Stomach (tissue), 8 donors: ENCODE measurements at regions not wholly inside any gene's neighbourhood (a gene's known extent, or its start where the extent isn't known, plus 50 kb on each side); places are given as distances from the start of the nearest gene placed in this dataset.

Experiments used
- DNase-seq, 2 donors: peaks; one replicate each; pipeline versions ENCODE4 v3.0.0 to v3.0.0-alpha.2; 2013 to 2019
- H3K27ac ChIP-seq, 5 donors: fragments of 200-600 bp in 4 of 5; sonication (generic) in 4 of 5; one replicate each; pipeline ENCODE4 v1.5.1; 2013 to 2019; ENCODE audit warnings: mild to moderate bottlenecking in 1 of 5, moderate library complexity in 1 of 5
- H3K27me3 ChIP-seq, 3 donors: fragments of 200-600 bp; sonication (generic); one replicate each; pipeline ENCODE4 v1.5.1; 2017 to 2019; ENCODE audit warnings: mixed run types in 1 of 3
- H3K36me3 ChIP-seq, 4 donors: fragments of 200-600 bp; sonication (generic); 1 replicate in 3 of 4; 2 replicates in 1 of 4; pipeline ENCODE4 v1.5.1; 2016 to 2019
- H3K4me1 ChIP-seq, 4 donors: fragments of 200-600 bp; sonication (generic); one replicate each; pipeline ENCODE4 v1.5.1; 2016 to 2019
- H3K4me3 ChIP-seq, 4 donors: fragments of 200-600 bp; sonication (generic) in 3 of 4; one replicate each; pipeline ENCODE4 v1.5.1; 2016 to 2019; ENCODE audit warnings: mild to moderate bottlenecking in 1 of 4
- H3K9me3 ChIP-seq, 4 donors: fragments of 200-600 bp; sonication (generic); one replicate each; pipeline ENCODE4 v1.5.1; 2016 to 2019
- EP300 ChIP-seq: sonication (generic); formaldehyde crosslinking; IDR thresholded peaks from one replicate; pipeline ENCODE4 v1.6.1; 2017; ENCODE audit warnings: antibody characterized with exemption
- POLR2A ChIP-seq, 4 donors: fragments of 450-650 bp; IDR thresholded peaks; one replicate each; pipeline ENCODE4 v1.6.1; 2016; ENCODE audit warnings: antibody characterized with exemption in 4 of 4, control low read depth in 2 of 4, mild to moderate bottlenecking in 1 of 4, moderate library complexity in 1 of 4
- POLR2AphosphoS5 ChIP-seq, 3 donors: sonication (generic); formaldehyde crosslinking; IDR thresholded peaks; one replicate each; pipeline ENCODE4 v1.6.1; 2016; ENCODE audit warnings: antibody characterized with exemption in 3 of 3
- WGBS, 5 donors: extraction: QIAGEN DNeasy Blood & Tissue Kit in 3 of 5; methylation state at CpG; one replicate each; pipeline versions ENCODE4 v1.1.5 to v1.1.7; 2013 to 2018; 5-methylcytosine and 5-hydroxymethylcytosine counted together
- intact Hi-C: fragments of 100-400 bp; cut with DNase I; formaldehyde crosslinking; loops from one replicate; pipeline ENCODE4 v1.15.1; 2023; ENCODE audit warnings: low total_unique reads
- TF ChIP-seq, protein P1 (sequence below), 7 experiments: fragments of 450-650 bp in 4 of 7; fragments of 200-600 bp in 3 of 7; sonication (generic) in 3 of 7; IDR thresholded peaks; one replicate each; pipeline ENCODE4 v1.5.1; 2016 to 2019; ENCODE audit warnings: antibody characterized with exemption in 7 of 7, control low read depth in 2 of 7, mild to moderate bottlenecking in 1 of 7
- donor health status: healthy with polysubstance abuse.
- donor health status: Bipolar disorder and iron deficiency.
- donor health status: healthy.

DNA sequence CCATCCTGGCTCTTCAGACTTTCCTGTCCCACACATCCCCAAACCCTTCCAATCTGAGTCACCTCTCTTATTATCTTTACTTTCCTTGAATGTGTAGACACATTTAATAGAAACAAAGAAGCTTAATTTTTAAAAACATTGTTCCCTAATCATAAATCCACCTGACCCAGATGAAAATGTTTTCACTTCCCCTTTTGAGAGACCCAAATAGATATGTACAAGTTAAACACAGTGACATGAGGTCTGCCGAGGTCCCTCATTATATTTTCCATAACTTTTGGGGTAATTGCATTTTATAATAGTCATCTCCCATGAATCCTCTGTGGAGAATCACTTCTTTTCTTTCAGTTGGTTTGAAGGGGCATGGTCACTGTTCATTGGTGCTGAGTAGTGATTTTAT, 191.1 kb downstream of the GRIN2B start:
- Histone ChIP-seq H3K27ac (no peak overlapping the region), H3K4me3 (no peak overlapping the region), H3K36me3 (no peaks in the 10 kb centered on the region), H3K4me1 (no peaks in the 10 kb centered on the region), H3K27me3 (no peaks in the 10 kb centered on the region), H3K9me3 (no peaks in the 10 kb centered on the region)
- no peak for DNase-seq
- intact Hi-C loops, result no loop called here
- TF ChIP-seq EP300, result no peak
- no peak for TF ChIP-seq POLR2AphosphoS5 (IDR thresholded peaks at IDR 0.05)
- TF ChIP-seq POLR2A (IDR thresholded peaks at IDR 0.05), result no peak
- TF ChIP-seq, protein P1, sequence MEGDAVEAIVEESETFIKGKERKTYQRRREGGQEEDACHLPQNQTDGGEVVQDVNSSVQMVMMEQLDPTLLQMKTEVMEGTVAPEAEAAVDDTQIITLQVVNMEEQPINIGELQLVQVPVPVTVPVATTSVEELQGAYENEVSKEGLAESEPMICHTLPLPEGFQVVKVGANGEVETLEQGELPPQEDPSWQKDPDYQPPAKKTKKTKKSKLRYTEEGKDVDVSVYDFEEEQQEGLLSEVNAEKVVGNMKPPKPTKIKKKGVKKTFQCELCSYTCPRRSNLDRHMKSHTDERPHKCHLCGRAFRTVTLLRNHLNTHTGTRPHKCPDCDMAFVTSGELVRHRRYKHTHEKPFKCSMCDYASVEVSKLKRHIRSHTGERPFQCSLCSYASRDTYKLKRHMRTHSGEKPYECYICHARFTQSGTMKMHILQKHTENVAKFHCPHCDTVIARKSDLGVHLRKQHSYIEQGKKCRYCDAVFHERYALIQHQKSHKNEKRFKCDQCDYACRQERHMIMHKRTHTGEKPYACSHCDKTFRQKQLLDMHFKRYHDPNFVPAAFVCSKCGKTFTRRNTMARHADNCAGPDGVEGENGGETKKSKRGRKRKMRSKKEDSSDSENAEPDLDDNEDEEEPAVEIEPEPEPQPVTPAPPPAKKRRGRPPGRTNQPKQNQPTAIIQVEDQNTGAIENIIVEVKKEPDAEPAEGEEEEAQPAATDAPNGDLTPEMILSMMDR (IDR thresholded peaks at IDR 0.05), result no peak
- WGBS, 5 donors, result 48 to 87% (median 58%) methylated on average over 1 of the region's 1 CpG

DNA sequence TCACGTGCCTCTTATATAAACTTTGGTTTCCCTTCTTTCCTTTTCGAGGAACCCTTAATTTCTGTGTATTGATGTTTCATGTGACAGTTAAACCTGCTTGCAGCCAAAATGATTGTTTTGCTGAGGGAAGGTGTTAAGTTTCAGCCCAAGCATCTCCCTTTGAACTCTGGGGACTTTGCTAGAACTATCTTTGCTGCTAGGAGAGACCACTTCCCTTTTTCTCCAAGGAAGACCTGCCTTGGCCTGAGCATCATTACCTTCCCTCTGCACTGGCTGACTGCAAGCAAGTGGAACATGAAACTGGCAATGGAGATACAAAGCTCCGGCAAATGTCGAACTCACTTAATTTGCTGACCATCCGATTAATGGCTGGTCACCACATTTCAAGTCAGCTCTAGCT, 192.8 kb downstream of the GRIN2B start:
- WGBS, 5 donors, result 60 to 71% (median 64%) methylated on average over 5 of the region's 5 CpGs
- Histone ChIP-seq H3K27ac (no peak overlapping the region), H3K36me3 (no peaks in the 10 kb centered on the region), H3K27me3 (no peaks in the 10 kb centered on the region), H3K4me3 (no peak overlapping the region), H3K9me3 (no peaks in the 10 kb centered on the region), H3K4me1 (no peaks in the 10 kb centered on the region)
- no peak for DNase-seq
- no peak for TF ChIP-seq EP300
- TF ChIP-seq, protein P1 (IDR thresholded peaks at IDR 0.05), result no peak
- TF ChIP-seq POLR2AphosphoS5 (IDR thresholded peaks at IDR 0.05), result no peak
- TF ChIP-seq POLR2A (IDR thresholded peaks at IDR 0.05), result no peak
- intact Hi-C loops, result no loop called here

DNA sequence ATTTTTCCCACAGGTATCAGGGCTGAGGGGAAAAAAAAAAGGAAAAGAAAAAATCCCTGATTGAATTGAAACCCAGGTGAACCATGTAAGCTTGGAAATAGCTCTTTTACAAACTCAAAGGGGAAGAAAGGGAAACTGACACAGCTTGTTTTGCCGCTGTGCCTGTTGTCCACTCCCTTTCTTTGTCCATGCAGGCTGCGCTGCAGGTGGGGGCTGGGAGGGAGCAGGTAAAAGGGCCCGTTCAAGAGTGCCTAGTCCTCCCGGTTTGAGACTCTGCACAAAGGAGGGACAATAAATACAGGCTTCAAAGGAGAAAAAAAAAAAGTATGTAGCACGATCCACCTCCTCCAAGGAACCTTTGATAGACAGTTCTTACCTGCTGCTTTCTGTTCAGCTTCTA, 194.8 kb downstream of the GRIN2B start:
- TF ChIP-seq POLR2A (IDR thresholded peaks at IDR 0.05), result no peak
- Histone ChIP-seq H3K4me1 (no peaks in the 10 kb centered on the region), H3K9me3 (no peaks in the 10 kb centered on the region), H3K27ac (no peak overlapping the region), H3K27me3 (no peaks in the 10 kb centered on the region), H3K36me3 (no peaks in the 10 kb centered on the region), H3K4me3 (no peak overlapping the region)
- 43 to 63% (median 49%) methylated on average over 5 of the region's 5 CpGs for WGBS, 5 donors
- intact Hi-C loops, result no loop called here
- DNase-seq, result no peak

DNA sequence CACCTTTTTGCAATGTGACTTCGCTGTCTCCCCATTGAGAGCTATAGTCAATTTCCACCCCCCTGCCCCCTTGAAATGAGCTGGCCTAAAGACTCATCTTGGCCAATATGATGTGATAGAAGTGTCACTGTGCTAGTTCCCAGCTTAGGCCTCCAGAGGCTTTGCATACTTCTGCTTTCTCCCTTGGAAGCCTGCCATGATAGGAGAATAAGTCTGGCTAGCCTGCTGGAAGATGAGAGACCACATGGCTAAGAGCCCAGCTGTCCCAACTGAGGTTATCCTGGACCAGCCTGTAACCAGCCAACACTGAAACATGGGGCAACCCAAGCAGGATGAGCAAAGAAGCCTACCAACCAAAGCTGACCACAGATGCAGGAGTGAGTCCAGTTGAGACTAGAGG, 196.9 kb downstream of the GRIN2B start:
- DNase-seq, result peak in 1 of 2 donors; percentile 7
- Histone ChIP-seq H3K9me3 (no peaks in the 10 kb centered on the region), H3K4me1 (no peaks in the 10 kb centered on the region), H3K27ac (no peak overlapping the region), H3K4me3 (no peak overlapping the region), H3K27me3 (no peaks in the 10 kb centered on the region), H3K36me3 (no peaks in the 10 kb centered on the region)
- 95 to 100% (median 100%) methylated on average over 1 of the region's 1 CpG for WGBS, 5 donors
- intact Hi-C loops, result no loop called here
- no peak for TF ChIP-seq EP300
- TF ChIP-seq, protein P1 (IDR thresholded peaks at IDR 0.05), result no peak
- TF ChIP-seq POLR2AphosphoS5 (IDR thresholded peaks at IDR 0.05), result no peak
- TF ChIP-seq POLR2A (IDR thresholded peaks at IDR 0.05), result no peak

DNA sequence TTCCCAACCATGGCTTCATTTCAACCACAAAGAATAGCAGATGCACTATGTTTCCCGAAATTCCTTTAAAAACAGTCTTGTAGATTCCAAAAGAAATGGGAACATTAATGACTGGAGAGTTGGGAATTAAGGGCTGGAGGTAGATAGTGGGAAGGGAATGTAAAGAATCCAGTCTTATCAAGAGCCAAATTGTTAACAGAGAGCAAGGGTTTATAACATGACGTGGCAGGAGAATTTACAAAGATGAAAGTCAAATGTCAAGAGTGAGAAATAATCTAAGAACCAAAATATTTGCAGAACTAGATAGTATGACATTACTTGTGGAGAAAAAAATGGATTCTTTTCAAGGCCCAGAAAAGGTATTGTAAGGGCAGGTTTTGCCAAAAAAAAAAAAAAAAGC, 200.9 kb downstream of the GRIN2B start:
- no peak for TF ChIP-seq POLR2AphosphoS5 (IDR thresholded peaks at IDR 0.05)
- TF ChIP-seq POLR2A (IDR thresholded peaks at IDR 0.05), result no peak
- no peak for TF ChIP-seq EP300
- TF ChIP-seq, protein P1 (IDR thresholded peaks at IDR 0.05), result no peak
- Histone ChIP-seq H3K9me3 (no peaks in the 10 kb centered on the region), H3K4me3 (no peak overlapping the region), H3K36me3 (no peaks in the 10 kb centered on the region), H3K4me1 (no peaks in the 10 kb centered on the region), H3K27ac (no peak overlapping the region), H3K27me3 (no peaks in the 10 kb centered on the region)
- WGBS, 5 donors, result 38 to 45% (median 39%) methylated on average over 2 of the region's 2 CpGs
- no peak for DNase-seq
- intact Hi-C loops, result no loop called here
